RWPE2 (cell line): ENCODE measurements at regions not wholly inside any gene's neighbourhood (a gene's known extent, or its start where the extent isn't known, plus 50 kb on each side); places are given as distances from the start of the nearest gene placed in this dataset.
"Not testable (repeated sequence)": the region's sequence is repeated elsewhere in the genome, so short reads cannot be mapped to it uniquely, and the experiment has no call there.

Source experiments
- ATAC-seq: fragments of 200-7000 bp; cut with Tn5 transposase; 3 replicates; pipeline ENCODE4 v1.9.1; 2021; ENCODE audit warnings: low read depth
- DNase-seq: peaks from one replicate; pipeline ENCODE4 v3.0.0-alpha.2; 2020; ENCODE audit warnings: low spot score
- H3K27ac ChIP-seq: fragments of 450-650 bp; 2 replicates; pipeline ENCODE4 v1.5.1; 2017; ENCODE audit warnings: mild to moderate bottlenecking; ENCODE audit not compliant: poor library complexity, severe bottlenecking
- H3K27me3 ChIP-seq: fragments of 250-450 bp; sonication (Bioruptor Pico); 2 replicates; pipeline ENCODE4 v1.5.1; 2021; ENCODE audit warnings: mild to moderate bottlenecking, moderate library complexity; ENCODE audit not compliant: insufficient read depth, poor library complexity, severe bottlenecking
- H3K36me3 ChIP-seq: fragments of 250-450 bp; sonication (Bioruptor Pico); 2 replicates; pipeline ENCODE4 v1.5.1; 2020; ENCODE audit warnings: low read depth, mild to moderate bottlenecking, moderate library complexity
- H3K4me1 ChIP-seq: fragments of 250-450 bp; sonication (Bioruptor Pico); 2 replicates; pipeline ENCODE4 v1.5.1; 2021; ENCODE audit warnings: mild to moderate bottlenecking, moderate library complexity; ENCODE audit not compliant: insufficient read depth, poor library complexity, severe bottlenecking
- H3K4me3 ChIP-seq: fragments of 250-450 bp; sonication (Bioruptor Pico); 2 replicates; pipeline ENCODE4 v1.5.1; 2021; ENCODE audit warnings: mild to moderate bottlenecking, moderate library complexity; ENCODE audit not compliant: severe bottlenecking
- H3K9me3 ChIP-seq: fragments of 250-450 bp; sonication (Bioruptor Pico); 2 replicates; pipeline ENCODE4 v1.5.1; 2021; ENCODE audit warnings: mild to moderate bottlenecking, moderate library complexity; ENCODE audit not compliant: severe bottlenecking
- CTCF ChIP-seq: fragments of 450-650 bp; IDR thresholded peaks from one replicate; pipeline ENCODE4 v1.5.1; 2017; ENCODE audit warnings: mild to moderate bottlenecking, moderate library complexity; ENCODE audit not compliant: poor library complexity, severe bottlenecking

GRCh38 chr2:236376566-236377244, 112.5 kb upstream of the ASB18 start:
- no peaks in the 10 kb centered on the region for H3K27me3 ChIP-seq
- no peaks in the 10 kb centered on the region for H3K4me1 ChIP-seq
- TF ChIP-seq CTCF = no peak
- no peak for DNase-seq
- no peak for ATAC-seq
- H3K4me3 ChIP-seq = no peak overlapping the region
- no peak overlapping the region for H3K27ac ChIP-seq
- no peaks in the 10 kb centered on the region for H3K9me3 ChIP-seq
- H3K36me3 ChIP-seq = no peaks in the 10 kb centered on the region

GRCh38 chr2:236380051-236380612, 115.9 kb upstream of the ASB18 start:
- no peak for ATAC-seq
- H3K4me1 ChIP-seq = no peaks in the 10 kb centered on the region

GRCh38 chr2:236381253-236381652, 117.0 kb upstream of the ASB18 start:
- H3K4me1 ChIP-seq, H3K27ac ChIP-seq, H3K9me3 ChIP-seq, H3K27me3 ChIP-seq, H3K36me3 ChIP-seq, DNase-seq, ATAC-seq, H3K4me3 ChIP-seq: not testable (repeated sequence)

More at GRCh38 chr2:236380051-236380612, 115.9 kb upstream of the ASB18 start:
- TF ChIP-seq CTCF = no peak
- no peak overlapping the region for H3K27ac ChIP-seq
- no peak overlapping the region for H3K4me3 ChIP-seq
- H3K36me3 ChIP-seq = no peaks in the 10 kb centered on the region
- H3K9me3 ChIP-seq = no peaks in the 10 kb centered on the region
- H3K27me3 ChIP-seq = no peaks in the 10 kb centered on the region
- DNase-seq = no peak

GRCh38 chr2:236389284-236390216, 125.3 kb upstream of the ASB18 start:
- ATAC-seq, H3K4me3 ChIP-seq, DNase-seq: not testable (repeated sequence)

GRCh38 chr2:236393101-236393500, 128.9 kb upstream of the ASB18 start:
- DNase-seq (no peak), ATAC-seq (no peak)
- Histone ChIP-seq H3K4me3 (no peak overlapping the region), H3K27me3 (no peaks in the 10 kb centered on the region), H3K4me1 (no peaks in the 10 kb centered on the region), H3K36me3 (no peaks in the 10 kb centered on the region), H3K27ac (no peak overlapping the region), H3K9me3 (no peaks in the 10 kb centered on the region)
- TF ChIP-seq CTCF = no peak

More at GRCh38 chr2:236389284-236390216, 125.3 kb upstream of the ASB18 start:
- H3K27ac ChIP-seq, H3K36me3 ChIP-seq, H3K9me3 ChIP-seq, H3K4me1 ChIP-seq, H3K27me3 ChIP-seq: not testable (repeated sequence)
